GM12878 (cell line): ENCODE measurements at regions not wholly inside any gene's neighbourhood (a gene's known extent, or its start where the extent isn't known, plus 50 kb on each side); places are given as distances from the start of the nearest gene placed in this dataset.

Experiments
- ATAC-seq: fragments of 200-7000 bp; cut with Tn5 transposase; 3 replicates; pipeline ENCODE4 v1.9.1; 2020; ENCODE audit warnings: mild to moderate bottlenecking, moderate library complexity
- BruUV-seq: library from RNA; stranded (reverse); fragments of 400-500 nt; replicated peaks from 2 replicates; lab custom pipeline; 2021; lab: Mats Ljungman, UMichigan
- CTCF ChIA-PET: fragments of 300-600 bp; sonication (Branson Sonifier 250); formaldehyde crosslinking; extraction: SDS; loops from one replicate; lab custom pipeline; 2021; ENCODE audit warnings: inconsistent platforms; lab: Yijun Ruan, JAX
- POLR2A ChIA-PET: fragments of 350-600 bp; formaldehyde crosslinking; extraction: SDS; loops from one replicate; lab custom pipeline; 2021; ENCODE audit warnings: inconsistent platforms; lab: Charles Lee
- RAD21 ChIA-PET: fragments of 300-600 bp; sonication (Branson Sonifier 250); formaldehyde crosslinking; loops from one replicate; lab custom pipeline; 2023; ENCODE audit warnings: antibody characterized with exemption; ENCODE audit not compliant: unreplicated experiment; lab: Charles Lee
- SMC1A ChIA-PET: fragments of 300-600 bp; sonication (Branson Sonifier 250); formaldehyde crosslinking; loops from one replicate; lab custom pipeline; 2023; ENCODE audit not compliant: unreplicated experiment, uncharacterized antibody; lab: Charles Lee
- DNase-seq: peaks from one replicate; pipeline ENCODE4 v3.0.0-alpha.2; 2011; ENCODE audit warnings: low read depth, low spot score
- FAIRE-seq: peaks from 3 replicates; lab custom pipeline; 2011; peaks lifted over from hg19 to GRCh38; lab: Jason Lieb, UNC
- H2AFZ ChIP-seq: 2 replicates; pipeline ENCODE4 v1.6.0; 2011; ENCODE audit warnings: low read depth, low read length, control low read depth; ENCODE audit not compliant: control insufficient read depth
- H3K27ac ChIP-seq: 2 replicates; pipeline ENCODE4 v1.5.1; 2011; ENCODE audit warnings: control low read depth; ENCODE audit not compliant: control insufficient read depth, insufficient read depth
- H3K27me3 ChIP-seq, 2 experiments: replicated peaks in 1 of 2; 2 replicates each; pipeline versions ENCODE4 v1.6.0 to v1.6.1; 2011; ENCODE audit warnings: low read length in 1 of 2; ENCODE audit not compliant: control insufficient read depth in 2 of 2, insufficient read depth in 2 of 2
- H3K36me3 ChIP-seq, 2 experiments: 2 replicates each; pipeline ENCODE4 v1.5.1; 2011; ENCODE audit warnings: low read length in 1 of 2; ENCODE audit not compliant: control insufficient read depth in 2 of 2, insufficient read depth in 2 of 2
- H3K4me1 ChIP-seq: 2 replicates; pipeline ENCODE4 v1.6.1; 2011; ENCODE audit warnings: mild to moderate bottlenecking, low read length, moderate library complexity, mixed read lengths; ENCODE audit not compliant: control insufficient read depth, insufficient read depth
- H3K4me2 ChIP-seq: 2 replicates; pipeline ENCODE4 v1.6.0; 2011; ENCODE audit warnings: control low read depth; ENCODE audit not compliant: control insufficient read depth, insufficient read depth
- H3K4me3 ChIP-seq: fragments of 200-600 bp; sonication (generic); 2 replicates; pipeline ENCODE4 v1.5.1; 2016
- H3K79me2 ChIP-seq: 2 replicates; pipeline ENCODE4 v1.6.0; 2011; ENCODE audit warnings: low read length; ENCODE audit not compliant: control insufficient read depth, insufficient read depth
- H3K9ac ChIP-seq: 2 replicates; pipeline ENCODE4 v1.8.0; 2011; ENCODE audit warnings: low read length, control low read depth, mixed read lengths; ENCODE audit not compliant: control insufficient read depth, insufficient read depth
- H3K9me3 ChIP-seq: replicated peaks from 3 replicates; pipeline ENCODE4 v1.5.1; 2011; ENCODE audit warnings: mild to moderate bottlenecking, low read length; ENCODE audit not compliant: control insufficient read depth, insufficient read depth
- H4K20me1 ChIP-seq: 2 replicates; pipeline ENCODE4 v1.6.0; 2011; ENCODE audit not compliant: control insufficient read depth, insufficient read depth
- CEBPZ ChIP-seq: fragments of 150-350 bp; IDR thresholded peaks from 2 replicates; pipeline ENCODE4 v1.6.1; 2016; ENCODE audit warnings: low read depth, low read length
- CHD1 ChIP-seq: IDR thresholded peaks from 2 replicates; pipeline ENCODE4 v1.6.1; 2012; ENCODE audit warnings: low read depth, low read length, improper control_type of control experiment
- E2F4 ChIP-seq: IDR thresholded peaks from 2 replicates; pipeline ENCODE4 v1.6.1; 2012; ENCODE audit warnings: low read depth, low read length, improper control_type of control experiment
- FOXK2 ChIP-seq: fragments of 450-650 bp; IDR thresholded peaks from 2 replicates; pipeline ENCODE4 v1.6.1; 2017; ENCODE audit warnings: mild to moderate bottlenecking, moderate library complexity
- IRF5 ChIP-seq: fragments of 450-650 bp; IDR thresholded peaks from 2 replicates; pipeline ENCODE4 v1.6.1; 2017; ENCODE audit warnings: borderline replicate concordance
- NBN ChIP-seq: fragments of 450-650 bp; IDR thresholded peaks from 2 replicates; pipeline ENCODE4 v1.6.1; 2016
- NFYB ChIP-seq: IDR thresholded peaks from 2 replicates; pipeline ENCODE4 v1.6.1; 2011; ENCODE audit warnings: low read depth, mild to moderate bottlenecking, low read length, improper control_type of control experiment, moderate library complexity; ENCODE audit not compliant: insufficient read depth
- NR2C1 ChIP-seq: fragments of 450-650 bp; IDR thresholded peaks from 2 replicates; pipeline ENCODE4 v1.6.1; 2017; ENCODE audit warnings: antibody characterized with exemption, mild to moderate bottlenecking, moderate library complexity
- POLR2AphosphoS5 ChIP-seq: IDR thresholded peaks from 2 replicates; pipeline ENCODE4 v1.6.1; 2011; ENCODE audit warnings: mild to moderate bottlenecking, low read length, inconsistent platforms
- POU2F2 ChIP-seq: IDR thresholded peaks from 3 replicates; pipeline ENCODE4 v1.6.1; 2011; ENCODE audit warnings: low read depth, mild to moderate bottlenecking, low read length, borderline replicate concordance
- SIX5 ChIP-seq: IDR thresholded peaks from 2 replicates; pipeline ENCODE4 v1.6.1; 2011; ENCODE audit warnings: mild to moderate bottlenecking, low read depth, low read length, moderate library complexity; ENCODE audit not compliant: severe bottlenecking
- STAT3 ChIP-seq: IDR thresholded peaks from 2 replicates; pipeline ENCODE4 v1.6.1; 2011; ENCODE audit warnings: low read depth, low read length, improper control_type of control experiment
- ZNF274 ChIP-seq: IDR thresholded peaks from one replicate; pipeline ENCODE4 v1.8.0; 2011; ENCODE audit not compliant: insufficient read length, insufficient read depth
- ZNF384 ChIP-seq: IDR thresholded peaks from 2 replicates; pipeline ENCODE4 v1.6.1; 2012; ENCODE audit warnings: low read depth, mild to moderate bottlenecking, low read length, improper control_type of control experiment, borderline replicate concordance
- ZNF622 ChIP-seq: fragments of 450-650 bp; IDR thresholded peaks from 2 replicates; pipeline ENCODE4 v1.6.1; 2017; ENCODE audit warnings: mild to moderate bottlenecking, inconsistent platforms
- ZSCAN29 ChIP-seq: fragments of 450-650 bp; IDR thresholded peaks from 2 replicates; pipeline ENCODE4 v1.6.1; 2017; ENCODE audit warnings: mild to moderate bottlenecking, moderate library complexity
- WGBS: methylation state at CpG from one replicate; pipeline ENCODE4 v1.1.6; 2016; ENCODE audit warnings: low lambda C conversion rate; ENCODE audit not compliant: insufficient replicate concordance, insufficient coverage; ENCODE audit errors: missing lambda C conversion rate; 5-methylcytosine and 5-hydroxymethylcytosine counted together
- in situ Hi-C: fragments of 300-500 bp; cut with MboI; formaldehyde crosslinking; loops from 9 replicates; pipeline ENCODE4 v1.14.3; 2018; ENCODE audit warnings: mixed read lengths
- intact Hi-C: fragments of 100-400 bp; cut with micrococcal nuclease; formaldehyde crosslinking; loops from one replicate; pipeline ENCODE4 v1.14.2; 2022; ENCODE audit not compliant: unreplicated experiment

- TF ChIP-seq ZNF384 (no peak), E2F4 (no peak)
Observed at GRCh38 chr6:22788038-22788437, 218.7 kb downstream of the HDGFL1 start (continued).

GRCh38 chr6:22789315-22789714 lies 219.9 kb downstream of the HDGFL1 start:
- H3K4me3 ChIP-seq: no peak overlapping the region
- H3K9ac ChIP-seq: no peak overlapping the region
- no peak overlapping the region for H3K27ac ChIP-seq
- H2AFZ ChIP-seq: no peak overlapping the region
- intact Hi-C loops: no loop called here
- H3K4me2 ChIP-seq: no peak overlapping the region
- H3K4me1 ChIP-seq: no peaks in the 10 kb centered on the region
- RAD21 ChIA-PET: no interaction called here
- SMC1A ChIA-PET: no interaction called here
- no peaks in the 10 kb centered on the region for H4K20me1 ChIP-seq
- TF ChIP-seq NBN (no peak), CEBPZ (no peak), POLR2AphosphoS5 (no peak), FOXK2 (no peak), IRF5 (no peak), CHD1 (no peak), POU2F2 (no peak), NFYB (no peak), ZNF274 (no peak), STAT3 (no peak), SIX5 (no peak), ZSCAN29 (no peak), ZNF622 (no peak), NR2C1 (no peak)
- TF ChIP-seq, all 136 proteins: peak for 0
- WGBS: 7% methylated on average over 5 of the region's 5 CpGs
- Histone ChIP-seq H3K27me3 (no peaks in the 10 kb centered on the region), H3K36me3 (no peaks in the 10 kb centered on the region), H3K9me3 (no peaks in the 10 kb centered on the region; the same call in 2 of the 3 replicates), H3K79me2 (no peaks in the 10 kb centered on the region)
- CTCF ChIA-PET: no interaction called here
- POLR2A ChIA-PET: no interaction called here
- in situ Hi-C loops: no loop called here
- no peak for FAIRE-seq
- no peak for DNase-seq
- ATAC-seq: no peak
- BruUV-seq: no TSS peak
